ENCODE measurements at regions not wholly inside any gene's neighbourhood (a gene's known extent, or its start where the extent isn't known, plus 50 kb on each side); places are given as distances from the start of the nearest gene placed in this dataset.

DNA sequence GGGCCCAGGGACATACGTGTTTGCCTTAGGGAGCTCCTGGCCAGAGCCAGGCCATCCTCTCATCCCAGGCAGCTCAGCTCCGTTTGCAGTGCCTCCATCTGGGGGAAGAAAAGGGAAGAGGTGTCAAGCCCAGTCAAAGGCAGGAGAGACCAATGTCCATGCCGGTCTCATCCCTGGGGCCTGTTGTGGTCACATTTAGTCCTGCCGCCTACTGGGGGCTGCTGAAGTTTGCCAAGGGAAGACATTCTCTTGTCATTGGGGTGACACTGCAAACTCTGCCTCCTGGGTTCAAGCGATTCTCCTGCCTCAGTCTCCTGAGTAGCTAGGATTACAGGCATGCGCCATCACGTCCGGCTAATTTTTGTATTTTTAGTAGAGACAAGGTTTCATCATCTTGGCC is 195.2 kb downstream of the UQCRFS1 start (continued):
- TF ChIP-seq REST (IDR thresholded peaks at IDR 0.05) (no peak), RNF2 (IDR thresholded peaks at IDR 0.05; ENCODE audit: borderline replicate concordance, low read depth) (no peak)

- Histone ChIP-seq H3K4me2 (no peak overlapping the region), H3K4me1 (no peaks in the 10 kb centered on the region), H3K27ac (no peak overlapping the region), H3K4me3 (no peak overlapping the region), H3K9me3 (0 out of 3 replicates have a peak, but pooled peaks cover 8% of the 10 kb centered on the region)
- no peak for DNase-seq (ENCODE audit: low read depth in 1 of 2, low spot score in 1 of 2)
- ChIA-PET POLR2A (no interaction called here), CTCF (no interaction called here)
- WGBS (ENCODE audit: missing lambda C conversion rate) = 25% methylated on average over 11 of the region's 11 CpGs
- no peak for FAIRE-seq
- no peak for TF ChIP-seq RARB (CRISPR knock-in tag; IDR thresholded peaks at IDR 0.05)
- no peak for ATAC-seq
Observed at GRCh38 chr19:29016926-29017760, 195.8 kb downstream of the UQCRFS1 start.

GRCh38 chr19:29016353-29016752 is 196.6 kb downstream of the UQCRFS1 start:
- FAIRE-seq (no peak), DNase-seq (ENCODE audit: low read depth in 1 of 2, low spot score in 1 of 2) (no peak), ATAC-seq (no peak)
- H3K4me1 ChIP-seq = no peaks in the 10 kb centered on the region
- no peak overlapping the region for H3K27ac ChIP-seq
- POLR2A ChIA-PET = no interaction called here
- no peak overlapping the region for H3K4me3 ChIP-seq
- 0 out of 3 replicates have a peak, but pooled peaks cover 8% of the 10 kb centered on the region for H3K9me3 ChIP-seq
- CTCF ChIA-PET = no interaction called here
- TF ChIP-seq HEYL (CRISPR knock-in tag; IDR thresholded peaks at IDR 0.05) (no peak), PHF8 (IDR thresholded peaks at IDR 0.05; ENCODE audit: borderline replicate concordance, low read depth) (no peak), NPAS2 (CRISPR knock-in tag; IDR thresholded peaks at IDR 0.05; ENCODE audit: borderline replicate concordance) (no peak)
- H3K4me2 ChIP-seq = no peak overlapping the region
- WGBS (ENCODE audit: missing lambda C conversion rate) = 2% methylated on average over 2 of the region's 2 CpGs

DNA sequence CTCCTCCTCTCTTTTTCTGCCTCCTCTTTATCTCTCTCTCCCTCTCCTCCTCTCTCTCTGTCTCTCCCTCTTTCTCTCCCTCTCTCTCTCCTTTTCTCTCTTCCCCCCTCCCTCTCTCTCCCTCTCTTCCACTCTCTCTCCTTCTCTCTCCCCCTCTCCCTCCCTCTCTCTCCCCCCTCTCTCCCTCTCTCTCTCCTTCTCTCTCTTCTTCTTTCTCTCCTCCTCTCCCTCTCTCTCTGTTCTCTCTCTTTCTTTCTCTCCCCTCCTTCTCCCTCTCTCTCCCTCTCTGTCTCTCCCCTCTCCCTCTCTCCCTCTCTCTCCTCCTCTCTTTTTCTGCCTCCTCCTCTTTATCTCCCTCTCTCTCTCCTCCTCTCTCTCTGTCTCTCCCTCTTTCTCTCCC is 197.4 kb downstream of the UQCRFS1 start:
- Histone ChIP-seq H3K4me3 (no peak overlapping the region), H3K4me2 (no peak overlapping the region), H3K27ac (no peak overlapping the region), H3K9me3 (0 out of 3 replicates have a peak, but pooled peaks cover 6% of the 10 kb centered on the region), H3K4me1 (no peaks in the 10 kb centered on the region)
- ATAC-seq (no peak), FAIRE-seq (no peak), DNase-seq (ENCODE audit: low read depth in 1 of 2, low spot score in 1 of 2) (no peak)
- ChIA-PET POLR2A (no interaction called here), CTCF (interaction anchor here (0.9 kb wide), 1 partner anchor 78 kb away, joined by 3 read pairs; no protein-coding TSS in a partner anchor)
- TF ChIP-seq HDAC2 (IDR thresholded peaks at IDR 0.05) (no peak), RCOR1 (IDR thresholded peaks at IDR 0.05; ENCODE audit: low read depth, low read length) (no peak), HOXB13 (CRISPR knock-in tag; IDR thresholded peaks at IDR 0.05; ENCODE audit: low read depth) (no peak), ZNF302 (CRISPR knock-in tag; IDR thresholded peaks at IDR 0.05) (no peak), CBX2 (IDR thresholded peaks at IDR 0.05; ENCODE audit: borderline replicate concordance, low read depth) (no peak), SREBF2 (IDR thresholded peaks at IDR 0.05) (no peak), HEYL (CRISPR knock-in tag; IDR thresholded peaks at IDR 0.05) (no peak), EHF (CRISPR knock-in tag; IDR thresholded peaks at IDR 0.05) (no peak), ZFP36 (IDR thresholded peaks at IDR 0.05; ENCODE audit: borderline replicate concordance, partially characterized antibody) (no peak), POLR2AphosphoS2 (conservative IDR thresholded peaks at IDR 0.05; ENCODE audit: low read length) (no peak), SMC3 (IDR thresholded peaks at IDR 0.05) (no peak), ZSCAN20 (CRISPR knock-in tag; IDR thresholded peaks at IDR 0.05) (no peak), JUN (IDR thresholded peaks at IDR 0.05) (no peak), CHD4 (IDR thresholded peaks at IDR 0.05; ENCODE audit: borderline replicate concordance) (no peak)

Data from A549 (cell line).